IMR-90 (cell line): ENCODE measurements at regions not wholly inside any gene's neighbourhood (a gene's known extent, or its start where the extent isn't known, plus 50 kb on each side); places are given as distances from the start of the nearest gene placed in this dataset.

ENCODE experiments used
- CEBPB ChIP-seq: IDR thresholded peaks from 2 replicates; pipeline ENCODE4 v1.6.1; 2012; ENCODE audit warnings: low read depth, low read length, improper control_type of control experiment
- MAFK ChIP-seq: IDR thresholded peaks from 2 replicates; pipeline ENCODE4 v1.6.1; 2012; ENCODE audit warnings: low read depth, low read length, improper control_type of control experiment
- MXI1 ChIP-seq: IDR thresholded peaks from 2 replicates; pipeline ENCODE4 v1.6.1; 2012; ENCODE audit warnings: low read depth, mild to moderate bottlenecking, low read length, moderate library complexity, borderline replicate concordance
- POLR2A ChIP-seq: IDR thresholded peaks from 2 replicates; pipeline ENCODE4 v1.6.1; 2012; ENCODE audit warnings: mild to moderate bottlenecking, low read depth, low read length
- RAD21 ChIP-seq: IDR thresholded peaks from 2 replicates; pipeline ENCODE4 v1.6.1; 2012; ENCODE audit warnings: low read length, improper control_type of control experiment
- RFX5 ChIP-seq: IDR thresholded peaks from 2 replicates; pipeline ENCODE4 v1.8.0; 2012; ENCODE audit warnings: low read depth, mild to moderate bottlenecking, low read length, moderate library complexity
- TF ChIP-seq, protein P1 (sequence below): conservative IDR thresholded peaks from 2 replicates; pipeline ENCODE4 v1.5.1; 2012; ENCODE audit warnings: mild to moderate bottlenecking, low read depth, low read length, improper control_type of control experiment
- TF ChIP-seq, protein P2 (sequence below): fragments of 150-350 bp; IDR thresholded peaks from 2 replicates; pipeline ENCODE4 v1.6.1; 2016; ENCODE audit warnings: low read depth, mild to moderate bottlenecking, low read length, moderate library complexity, borderline replicate concordance

DNA sequence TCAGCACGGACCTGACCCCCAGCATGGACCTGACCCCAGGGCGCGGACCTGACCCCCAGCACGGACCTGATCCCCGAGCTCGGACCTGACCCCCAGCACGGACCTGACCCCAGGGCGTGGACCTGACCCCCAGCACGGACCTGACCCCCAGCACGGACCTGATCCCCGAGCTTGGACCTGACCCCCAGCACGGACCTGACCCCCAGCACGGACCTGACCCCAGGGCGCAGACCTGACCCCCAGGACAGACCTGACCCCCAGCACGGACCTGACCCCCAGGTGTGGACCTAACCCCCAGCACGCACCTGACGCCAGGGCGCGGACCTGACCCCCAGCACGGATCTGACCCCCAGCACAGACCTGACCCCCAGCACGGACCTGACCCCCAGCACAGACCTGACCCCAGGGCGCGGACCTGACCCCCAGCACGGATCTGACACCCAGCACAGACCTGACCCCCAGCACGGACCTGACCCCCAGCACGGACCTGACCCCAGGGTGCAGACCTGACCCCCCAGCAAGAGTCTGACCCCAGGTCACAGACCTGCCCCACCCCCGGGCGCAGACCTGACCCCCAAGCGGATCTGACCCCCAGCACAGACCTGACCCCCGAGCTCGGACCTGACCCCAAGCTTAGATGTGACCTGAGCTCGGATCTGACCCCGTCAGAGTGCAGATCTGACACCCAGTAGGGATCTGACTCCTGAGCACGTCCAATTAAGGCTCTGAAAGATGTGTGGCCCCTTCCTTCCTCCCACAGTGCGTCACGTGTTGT lies 98.7 kb downstream of the C16orf95 start:
- TF ChIP-seq POLR2A = no peak
- TF ChIP-seq, protein P1, sequence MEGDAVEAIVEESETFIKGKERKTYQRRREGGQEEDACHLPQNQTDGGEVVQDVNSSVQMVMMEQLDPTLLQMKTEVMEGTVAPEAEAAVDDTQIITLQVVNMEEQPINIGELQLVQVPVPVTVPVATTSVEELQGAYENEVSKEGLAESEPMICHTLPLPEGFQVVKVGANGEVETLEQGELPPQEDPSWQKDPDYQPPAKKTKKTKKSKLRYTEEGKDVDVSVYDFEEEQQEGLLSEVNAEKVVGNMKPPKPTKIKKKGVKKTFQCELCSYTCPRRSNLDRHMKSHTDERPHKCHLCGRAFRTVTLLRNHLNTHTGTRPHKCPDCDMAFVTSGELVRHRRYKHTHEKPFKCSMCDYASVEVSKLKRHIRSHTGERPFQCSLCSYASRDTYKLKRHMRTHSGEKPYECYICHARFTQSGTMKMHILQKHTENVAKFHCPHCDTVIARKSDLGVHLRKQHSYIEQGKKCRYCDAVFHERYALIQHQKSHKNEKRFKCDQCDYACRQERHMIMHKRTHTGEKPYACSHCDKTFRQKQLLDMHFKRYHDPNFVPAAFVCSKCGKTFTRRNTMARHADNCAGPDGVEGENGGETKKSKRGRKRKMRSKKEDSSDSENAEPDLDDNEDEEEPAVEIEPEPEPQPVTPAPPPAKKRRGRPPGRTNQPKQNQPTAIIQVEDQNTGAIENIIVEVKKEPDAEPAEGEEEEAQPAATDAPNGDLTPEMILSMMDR = no peak
- TF ChIP-seq MXI1 = no peak
- no peak for TF ChIP-seq MAFK
- no peak for TF ChIP-seq RFX5
- no peak for TF ChIP-seq CEBPB
- TF ChIP-seq, protein P2, sequence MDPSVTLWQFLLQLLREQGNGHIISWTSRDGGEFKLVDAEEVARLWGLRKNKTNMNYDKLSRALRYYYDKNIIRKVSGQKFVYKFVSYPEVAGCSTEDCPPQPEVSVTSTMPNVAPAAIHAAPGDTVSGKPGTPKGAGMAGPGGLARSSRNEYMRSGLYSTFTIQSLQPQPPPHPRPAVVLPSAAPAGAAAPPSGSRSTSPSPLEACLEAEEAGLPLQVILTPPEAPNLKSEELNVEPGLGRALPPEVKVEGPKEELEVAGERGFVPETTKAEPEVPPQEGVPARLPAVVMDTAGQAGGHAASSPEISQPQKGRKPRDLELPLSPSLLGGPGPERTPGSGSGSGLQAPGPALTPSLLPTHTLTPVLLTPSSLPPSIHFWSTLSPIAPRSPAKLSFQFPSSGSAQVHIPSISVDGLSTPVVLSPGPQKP = no peak
- no peak for TF ChIP-seq RAD21
